ENCODE measurements at regions not wholly inside any gene's neighbourhood (a gene's known extent, or its start where the extent isn't known, plus 50 kb on each side); places are given as distances from the start of the nearest gene placed in this dataset.

- H3K4me3 ChIP-seq (ENCODE audit: control insufficient read depth, low read depth, low read length) = no peak overlapping the region
- TF ChIP-seq, protein P1, sequence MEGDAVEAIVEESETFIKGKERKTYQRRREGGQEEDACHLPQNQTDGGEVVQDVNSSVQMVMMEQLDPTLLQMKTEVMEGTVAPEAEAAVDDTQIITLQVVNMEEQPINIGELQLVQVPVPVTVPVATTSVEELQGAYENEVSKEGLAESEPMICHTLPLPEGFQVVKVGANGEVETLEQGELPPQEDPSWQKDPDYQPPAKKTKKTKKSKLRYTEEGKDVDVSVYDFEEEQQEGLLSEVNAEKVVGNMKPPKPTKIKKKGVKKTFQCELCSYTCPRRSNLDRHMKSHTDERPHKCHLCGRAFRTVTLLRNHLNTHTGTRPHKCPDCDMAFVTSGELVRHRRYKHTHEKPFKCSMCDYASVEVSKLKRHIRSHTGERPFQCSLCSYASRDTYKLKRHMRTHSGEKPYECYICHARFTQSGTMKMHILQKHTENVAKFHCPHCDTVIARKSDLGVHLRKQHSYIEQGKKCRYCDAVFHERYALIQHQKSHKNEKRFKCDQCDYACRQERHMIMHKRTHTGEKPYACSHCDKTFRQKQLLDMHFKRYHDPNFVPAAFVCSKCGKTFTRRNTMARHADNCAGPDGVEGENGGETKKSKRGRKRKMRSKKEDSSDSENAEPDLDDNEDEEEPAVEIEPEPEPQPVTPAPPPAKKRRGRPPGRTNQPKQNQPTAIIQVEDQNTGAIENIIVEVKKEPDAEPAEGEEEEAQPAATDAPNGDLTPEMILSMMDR (conservative IDR thresholded peaks at IDR 0.05; ENCODE audit: control insufficient read depth, insufficient read depth, low read depth, low read length) = no peak
- peak; percentile 49 for DNase-seq (ENCODE audit: low read depth)
Observed at GRCh38 chr1:234720709-234721441, 110.9 kb upstream of the IRF2BP2 start.

- no peak for DNase-seq (ENCODE audit: low read depth)
- TF ChIP-seq, protein P1 (conservative IDR thresholded peaks at IDR 0.05; ENCODE audit: control insufficient read depth, insufficient read depth, low read depth, low read length) = no peak
- H3K4me3 ChIP-seq (ENCODE audit: control insufficient read depth, low read depth, low read length) = no peak overlapping the region
Observed at GRCh38 chr1:234719454-234720251, 109.7 kb upstream of the IRF2BP2 start.

GRCh38 chr1:234718496-234719453 is 108.8 kb upstream of the IRF2BP2 start:
- TF ChIP-seq, protein P1 (conservative IDR thresholded peaks at IDR 0.05; ENCODE audit: control insufficient read depth, insufficient read depth, low read depth, low read length) = no peak
- no peak overlapping the region for H3K4me3 ChIP-seq (ENCODE audit: control insufficient read depth, low read depth, low read length)
- DNase-seq (ENCODE audit: low read depth) = no peak

GRCh38 chr1:234716908-234717375 is 107.0 kb upstream of the IRF2BP2 start:
- no peak overlapping the region for H3K4me3 ChIP-seq (ENCODE audit: control insufficient read depth, low read depth, low read length)
- TF ChIP-seq, protein P1 (conservative IDR thresholded peaks at IDR 0.05; ENCODE audit: control insufficient read depth, insufficient read depth, low read depth, low read length) = no peak

GRCh38 chr1:234715252-234716014 is 105.5 kb upstream of the IRF2BP2 start:
- DNase-seq (ENCODE audit: low read depth) = no peak
- TF ChIP-seq, protein P1 (conservative IDR thresholded peaks at IDR 0.05; ENCODE audit: control insufficient read depth, insufficient read depth, low read depth, low read length) = no peak
- H3K4me3 ChIP-seq (ENCODE audit: control insufficient read depth, low read depth, low read length) = no peak overlapping the region

More at GRCh38 chr1:234716908-234717375, 107.0 kb upstream of the IRF2BP2 start:
- no peak for DNase-seq (ENCODE audit: low read depth)

Measured in fibroblast of mammary gland (primary cell).